Activated CD4-positive, alpha-beta T cell treated with anti-CD3 and anti-CD28 coated beads, Interleukin-2, Interleukin-4, amounts not matched to agents 100 ng/mL and 50 ng/mL, durations not matched to agents 16 hours and 8 hours (primary cell): ENCODE measurements at regions not wholly inside any gene's neighbourhood (a gene's known extent, or its start where the extent isn't known, plus 50 kb on each side); places are given as distances from the start of the nearest gene placed in this dataset.
"Not testable (repeated sequence)": the region's sequence is repeated elsewhere in the genome, so short reads cannot be mapped to it uniquely, and the experiment has no call there.

Experiments
- DNase-seq: peaks from one replicate; pipeline ENCODE4 v3.0.0-alpha.2; 2020; ENCODE audit warnings: low spot score

- no peak for DNase-seq
Observed at GRCh38 chr1:104309673-104310072, 560.0 kb downstream of the AMY1C start.

- DNase-seq, result no peak
Observed at GRCh38 chr1:104315823-104316222, 566.1 kb downstream of the AMY1C start.

GRCh38 chr1:104322131-104322530 lies 572.4 kb downstream of the AMY1C start:
- no peak for DNase-seq

- no peak for DNase-seq
Observed at GRCh38 chr1:104329278-104329677, 579.6 kb downstream of the AMY1C start.

- DNase-seq, result no peak
Observed at GRCh38 chr1:104331763-104332162, 582.1 kb downstream of the AMY1C start.

- not testable (repeated sequence) for DNase-seq
Observed at GRCh38 chr1:104337927-104338326, 588.2 kb downstream of the AMY1C start.

GRCh38 chr1:104341944-104342343 lies 592.2 kb downstream of the AMY1C start:
- DNase-seq, result no peak

- no peak for DNase-seq
Observed at GRCh38 chr1:104348277-104348676, 598.6 kb downstream of the AMY1C start.

- no peak for DNase-seq
Observed at GRCh38 chr1:104353580-104353979, 603.9 kb downstream of the AMY1C start.

- DNase-seq, result no peak
Observed at GRCh38 chr1:104358086-104358485, 608.4 kb downstream of the AMY1C start.

GRCh38 chr1:104358621-104359020 lies 608.9 kb downstream of the AMY1C start:
- no peak for DNase-seq

- DNase-seq, result no peak
Observed at GRCh38 chr1:104378414-104378813, 628.7 kb downstream of the AMY1C start.

- DNase-seq, result no peak
Observed at GRCh38 chr1:104380003-104380402, 630.3 kb downstream of the AMY1C start.

- no peak for DNase-seq
Observed at GRCh38 chr1:104387716-104388508, 638.2 kb downstream of the AMY1C start.

GRCh38 chr1:104392552-104392951 lies 642.9 kb downstream of the AMY1C start:
- DNase-seq, result no peak

GRCh38 chr1:104402178-104402577 lies 652.5 kb downstream of the AMY1C start:
- DNase-seq, result no peak

GRCh38 chr1:104403883-104404282 lies 654.2 kb downstream of the AMY1C start:
- DNase-seq, result no peak

GRCh38 chr1:104406728-104407127 lies 657.0 kb downstream of the AMY1C start:
- DNase-seq, result no peak

GRCh38 chr1:104408268-104408667 lies 658.6 kb downstream of the AMY1C start:
- DNase-seq, result no peak

- no peak for DNase-seq
Observed at GRCh38 chr1:104435255-104435654, 685.6 kb downstream of the AMY1C start.

- DNase-seq, result no peak
Observed at GRCh38 chr1:104440011-104440410, 690.3 kb downstream of the AMY1C start.

- DNase-seq, result no peak
Observed at GRCh38 chr1:104456724-104457123, 707.0 kb downstream of the AMY1C start.

GRCh38 chr1:104459886-104460285 lies 710.2 kb downstream of the AMY1C start:
- DNase-seq, result no peak

GRCh38 chr1:104460880-104461279 lies 711.2 kb downstream of the AMY1C start:
- DNase-seq, result no peak
